Heart left ventricle (tissue), 13 donors: ENCODE measurements at regions not wholly inside any gene's neighbourhood (a gene's known extent, or its start where the extent isn't known, plus 50 kb on each side); places are given as distances from the start of the nearest gene placed in this dataset.

Experiments used
- POLR2A ChIP-seq, 2 donors: fragments of 450-650 bp; IDR thresholded peaks; one replicate each; pipeline ENCODE4 v1.6.1; 2017; ENCODE audit warnings: antibody characterized with exemption in 2 of 2, mild to moderate bottlenecking in 2 of 2, moderate library complexity in 2 of 2
- TF ChIP-seq, protein P1 (sequence below), 12 donors: fragments of 200-600 bp; sonication (generic) in 4 of 12; IDR thresholded peaks; one replicate each; pipeline versions ENCODE4 v1.5.0 to v1.8.0; 2018 to 2022; ENCODE audit warnings: antibody characterized with exemption in 12 of 12, mild to moderate bottlenecking in 5 of 12
- donor health status: ischemic (EF 13 %, LVEDD 7.1; RV severe dilation, severe dysfunction).
- donor health status: DM: no; HTN: yes; CAD: no.
- donor health status: DM: no; HTN: no; CAD: no.
- donor health status: ischemic (EF 25% LVEDD 6.9; RV normal size, moderate dysfunction).
- donor health status: ischemic (EF 25% LVEDD 5.7; RV mildly dilated, moderate dysfunction).
- donor health status: ischemic (EF 35%, LVEDD 5.7; RV mildly dilated, moderate dysfunction).
- donor health status: nonischemic (EF 11% LVEDD 7.7; RV severe dilation, severe dysfunction).
- donor health status: DM: yes; HTN: yes; CAD: no.
- donor health status: PGD.
- donor health status: ischemic (EF 29% LVEDD 5.4; RV normal size, mild dysfunction).
- donor health status: nonischemic (EF 23%, LVEDD 6.1; RV moderate dilation, normal function).

DNA sequence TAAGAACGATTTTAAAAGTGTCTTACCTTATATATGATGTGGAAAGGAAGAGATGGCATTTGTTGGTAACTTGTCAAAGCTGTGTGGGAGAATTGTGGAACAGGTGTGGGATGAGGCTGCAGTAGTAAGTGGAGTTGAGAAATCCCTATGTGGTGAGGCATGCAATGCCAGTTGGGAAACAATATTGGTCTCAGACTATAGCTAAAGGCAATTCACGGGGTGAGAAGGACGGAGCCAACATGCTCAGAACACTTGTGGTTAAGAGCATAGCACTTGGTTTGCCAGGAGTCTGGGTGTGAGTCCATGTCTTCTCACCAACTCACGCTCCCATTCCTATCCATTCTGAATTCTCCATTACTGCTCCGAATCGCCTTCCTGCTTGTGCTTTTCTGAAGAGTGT is 615.6 kb upstream of the ADAMTS9 start:
- TF ChIP-seq, protein P1, sequence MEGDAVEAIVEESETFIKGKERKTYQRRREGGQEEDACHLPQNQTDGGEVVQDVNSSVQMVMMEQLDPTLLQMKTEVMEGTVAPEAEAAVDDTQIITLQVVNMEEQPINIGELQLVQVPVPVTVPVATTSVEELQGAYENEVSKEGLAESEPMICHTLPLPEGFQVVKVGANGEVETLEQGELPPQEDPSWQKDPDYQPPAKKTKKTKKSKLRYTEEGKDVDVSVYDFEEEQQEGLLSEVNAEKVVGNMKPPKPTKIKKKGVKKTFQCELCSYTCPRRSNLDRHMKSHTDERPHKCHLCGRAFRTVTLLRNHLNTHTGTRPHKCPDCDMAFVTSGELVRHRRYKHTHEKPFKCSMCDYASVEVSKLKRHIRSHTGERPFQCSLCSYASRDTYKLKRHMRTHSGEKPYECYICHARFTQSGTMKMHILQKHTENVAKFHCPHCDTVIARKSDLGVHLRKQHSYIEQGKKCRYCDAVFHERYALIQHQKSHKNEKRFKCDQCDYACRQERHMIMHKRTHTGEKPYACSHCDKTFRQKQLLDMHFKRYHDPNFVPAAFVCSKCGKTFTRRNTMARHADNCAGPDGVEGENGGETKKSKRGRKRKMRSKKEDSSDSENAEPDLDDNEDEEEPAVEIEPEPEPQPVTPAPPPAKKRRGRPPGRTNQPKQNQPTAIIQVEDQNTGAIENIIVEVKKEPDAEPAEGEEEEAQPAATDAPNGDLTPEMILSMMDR (IDR thresholded peaks at IDR 0.05), result no peak
- TF ChIP-seq POLR2A (IDR thresholded peaks at IDR 0.05), result no peak
